Epithelial cell of proximal tubule (primary cell): ENCODE measurements at regions not wholly inside any gene's neighbourhood (a gene's known extent, or its start where the extent isn't known, plus 50 kb on each side); places are given as distances from the start of the nearest gene placed in this dataset.

Experiments
- DNase-seq: peaks from one replicate; pipeline ENCODE4 v3.0.0-alpha.2; 2011; ENCODE audit warnings: low read depth
- H3K4me3 ChIP-seq: 2 replicates; pipeline ENCODE4 v1.5.1; 2011; ENCODE audit warnings: low read depth, mild to moderate bottlenecking, low read length
- TF ChIP-seq, protein P1 (sequence below): conservative IDR thresholded peaks from 2 replicates; pipeline ENCODE4 v1.5.1; 2012; ENCODE audit warnings: low read depth, mild to moderate bottlenecking, low read length

DNA sequence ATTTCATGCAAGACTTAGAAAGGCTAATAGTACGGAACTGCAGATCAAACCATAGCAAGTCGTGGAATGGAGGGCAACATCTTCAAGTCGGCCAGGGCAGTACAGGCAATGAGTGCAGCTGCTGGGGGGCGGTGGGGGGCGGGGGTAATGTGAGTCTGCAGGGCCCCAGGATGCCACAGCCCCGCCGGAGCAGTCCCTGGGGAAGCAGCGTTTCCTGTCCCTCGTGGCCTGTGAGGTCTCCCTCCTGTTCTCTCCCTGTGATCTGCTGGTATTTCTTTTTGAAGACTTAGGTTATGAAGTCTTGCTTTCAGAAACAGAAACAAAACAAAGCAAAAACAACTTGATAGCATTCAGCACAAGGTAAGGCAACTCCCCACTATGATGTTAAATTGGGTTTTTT, 351.9 kb downstream of the FOXA2 start:
- H3K4me3 ChIP-seq, result no peak overlapping the region
- TF ChIP-seq, protein P1, sequence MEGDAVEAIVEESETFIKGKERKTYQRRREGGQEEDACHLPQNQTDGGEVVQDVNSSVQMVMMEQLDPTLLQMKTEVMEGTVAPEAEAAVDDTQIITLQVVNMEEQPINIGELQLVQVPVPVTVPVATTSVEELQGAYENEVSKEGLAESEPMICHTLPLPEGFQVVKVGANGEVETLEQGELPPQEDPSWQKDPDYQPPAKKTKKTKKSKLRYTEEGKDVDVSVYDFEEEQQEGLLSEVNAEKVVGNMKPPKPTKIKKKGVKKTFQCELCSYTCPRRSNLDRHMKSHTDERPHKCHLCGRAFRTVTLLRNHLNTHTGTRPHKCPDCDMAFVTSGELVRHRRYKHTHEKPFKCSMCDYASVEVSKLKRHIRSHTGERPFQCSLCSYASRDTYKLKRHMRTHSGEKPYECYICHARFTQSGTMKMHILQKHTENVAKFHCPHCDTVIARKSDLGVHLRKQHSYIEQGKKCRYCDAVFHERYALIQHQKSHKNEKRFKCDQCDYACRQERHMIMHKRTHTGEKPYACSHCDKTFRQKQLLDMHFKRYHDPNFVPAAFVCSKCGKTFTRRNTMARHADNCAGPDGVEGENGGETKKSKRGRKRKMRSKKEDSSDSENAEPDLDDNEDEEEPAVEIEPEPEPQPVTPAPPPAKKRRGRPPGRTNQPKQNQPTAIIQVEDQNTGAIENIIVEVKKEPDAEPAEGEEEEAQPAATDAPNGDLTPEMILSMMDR, result no peak

DNA sequence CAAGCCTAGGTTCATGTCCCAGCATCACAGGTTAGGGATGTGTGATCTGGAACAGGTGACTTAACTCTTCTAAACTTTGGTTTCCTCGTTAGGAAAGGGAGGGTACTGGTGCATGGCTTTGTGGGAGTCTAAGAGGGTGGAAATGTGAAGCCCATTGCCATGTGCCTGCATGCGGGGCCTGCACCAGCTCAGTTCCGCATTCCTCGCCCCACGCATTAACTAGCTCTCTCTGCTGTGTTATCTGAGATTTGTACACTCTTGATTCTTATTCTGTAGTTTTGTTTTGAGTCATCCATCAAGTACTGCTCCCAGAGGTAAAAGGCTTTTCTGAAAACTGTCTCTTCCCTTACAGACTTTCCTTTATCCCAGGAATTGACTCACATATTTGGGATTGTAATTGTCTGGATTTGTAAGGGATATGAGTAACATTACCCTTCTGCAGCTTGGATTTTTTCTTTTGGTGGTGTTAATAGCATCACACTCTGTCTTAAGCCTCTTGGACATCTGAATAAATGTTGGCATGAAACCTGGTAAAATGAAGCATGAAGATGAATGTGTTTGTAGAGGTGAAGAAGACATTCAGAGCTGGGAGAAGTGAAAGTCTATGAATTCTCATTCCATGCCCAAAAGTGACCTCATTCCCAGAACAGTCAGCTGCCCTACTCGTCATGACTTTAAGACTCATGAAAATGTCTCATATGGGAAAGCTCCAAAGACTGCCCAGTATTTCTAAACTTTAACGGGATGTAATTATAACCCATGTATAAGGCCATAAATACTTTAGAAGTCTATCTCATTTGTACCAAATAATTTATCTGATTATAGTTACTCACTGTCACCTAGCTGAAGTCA, 357.3 kb downstream of the FOXA2 start:
- TF ChIP-seq, protein P1, result no peak
- DNase-seq, result no peak
- no peak overlapping the region for H3K4me3 ChIP-seq

More for the DNA sequence above, 351.9 kb downstream of the FOXA2 start:
- DNase-seq, result no peak

DNA sequence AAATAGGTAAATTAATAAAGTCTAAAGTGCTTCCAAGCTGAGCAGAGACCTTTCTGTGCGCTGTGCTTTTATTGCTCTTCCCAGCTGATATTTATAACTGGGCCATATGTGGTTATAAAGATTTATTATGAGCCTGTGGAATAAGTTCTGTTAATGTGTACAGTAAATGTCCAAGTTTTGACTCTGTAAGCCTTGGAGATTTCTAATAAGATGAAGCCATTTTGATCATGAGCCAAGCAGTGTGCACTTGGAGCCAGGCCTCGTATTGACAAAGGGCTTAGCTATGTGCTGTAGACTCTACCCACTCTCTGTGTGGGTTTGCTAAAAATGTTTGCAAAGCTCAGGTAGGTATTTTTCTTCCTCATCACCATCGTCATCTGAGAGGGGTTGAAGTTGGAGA, 361.1 kb downstream of the FOXA2 start:
- no peak for DNase-seq
- TF ChIP-seq, protein P1, result no peak
- H3K4me3 ChIP-seq, result no peak overlapping the region

DNA sequence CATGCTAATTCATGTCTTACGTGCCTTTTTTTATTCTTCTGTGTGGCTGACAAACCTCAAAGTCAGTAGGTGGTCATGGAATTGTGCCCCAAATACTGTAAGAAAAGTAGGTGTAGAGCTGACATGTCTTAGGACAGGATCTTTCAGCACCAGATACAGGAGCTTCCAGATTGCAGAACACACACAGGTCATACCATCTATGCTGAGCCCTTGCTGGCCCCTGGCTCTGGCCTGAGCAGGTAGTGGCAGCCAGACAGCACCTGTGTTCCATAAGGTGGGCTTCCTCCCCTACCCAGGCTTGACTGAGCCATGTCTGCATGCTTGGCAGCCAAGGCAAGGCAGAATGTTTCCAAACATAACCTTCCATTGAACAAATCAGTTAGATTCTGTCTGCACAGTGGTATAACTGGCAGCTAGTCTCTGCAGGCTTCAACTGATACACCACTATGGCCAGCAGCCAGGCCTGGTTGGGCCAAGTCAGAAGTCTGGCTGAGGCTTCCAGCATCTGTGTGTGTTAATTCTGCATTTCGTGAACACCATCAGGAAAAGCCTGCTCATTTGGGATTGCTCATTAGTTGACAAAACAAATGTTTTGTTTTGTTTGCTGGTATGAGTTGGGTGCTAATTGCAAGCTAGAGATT, 366.5 kb downstream of the FOXA2 start:
- TF ChIP-seq, protein P1, result no peak
- no peak for DNase-seq

DNA sequence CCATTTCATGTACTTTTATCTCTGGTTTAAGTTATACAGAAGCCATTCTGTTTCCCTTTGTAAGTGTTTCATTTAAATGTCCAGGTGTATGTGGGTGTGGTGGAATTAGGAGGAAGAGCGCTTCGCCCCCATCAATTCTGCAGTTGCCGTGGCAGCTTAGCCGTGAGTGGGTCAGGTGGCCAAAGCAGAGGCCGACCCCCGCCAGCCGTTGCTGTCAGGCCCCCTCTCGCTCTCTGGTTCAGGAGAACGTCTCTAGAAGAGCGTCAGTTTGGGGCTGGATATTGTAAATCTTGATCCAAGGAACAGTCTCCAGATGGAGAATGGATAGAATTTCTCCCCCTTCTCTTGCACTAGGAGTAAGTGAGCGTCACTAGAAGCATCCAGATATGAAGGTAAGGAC, 367.4 kb downstream of the FOXA2 start:
- no peak overlapping the region for H3K4me3 ChIP-seq
- TF ChIP-seq, protein P1, result no peak
- no peak for DNase-seq

More for the DNA sequence above, 366.5 kb downstream of the FOXA2 start:
- no peak overlapping the region for H3K4me3 ChIP-seq

DNA sequence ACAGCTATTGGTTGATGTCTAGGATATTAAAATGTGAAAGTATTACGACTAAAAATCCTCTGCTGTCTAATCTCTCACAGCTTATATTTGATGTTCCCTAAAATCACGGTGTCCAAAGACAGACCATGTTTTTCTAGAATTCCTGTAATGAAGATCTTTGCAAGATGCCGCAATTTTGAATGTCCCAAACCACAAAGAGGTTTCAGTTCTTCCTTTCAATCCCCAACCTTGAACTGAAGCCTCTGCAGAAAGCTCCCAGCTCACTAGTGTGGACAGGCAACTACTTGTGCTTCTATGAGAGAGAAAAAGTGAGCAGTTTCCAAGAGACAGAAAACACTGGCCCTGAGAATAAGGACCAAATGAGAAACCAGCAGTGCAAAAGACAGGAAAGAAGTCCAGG, 370.1 kb downstream of the FOXA2 start:
- TF ChIP-seq, protein P1, result no peak
- no peak for DNase-seq
- no peak overlapping the region for H3K4me3 ChIP-seq
